ENCODE measurements at regions not wholly inside any gene's neighbourhood (a gene's known extent, or its start where the extent isn't known, plus 50 kb on each side); places are given as distances from the start of the nearest gene placed in this dataset.

DNA sequence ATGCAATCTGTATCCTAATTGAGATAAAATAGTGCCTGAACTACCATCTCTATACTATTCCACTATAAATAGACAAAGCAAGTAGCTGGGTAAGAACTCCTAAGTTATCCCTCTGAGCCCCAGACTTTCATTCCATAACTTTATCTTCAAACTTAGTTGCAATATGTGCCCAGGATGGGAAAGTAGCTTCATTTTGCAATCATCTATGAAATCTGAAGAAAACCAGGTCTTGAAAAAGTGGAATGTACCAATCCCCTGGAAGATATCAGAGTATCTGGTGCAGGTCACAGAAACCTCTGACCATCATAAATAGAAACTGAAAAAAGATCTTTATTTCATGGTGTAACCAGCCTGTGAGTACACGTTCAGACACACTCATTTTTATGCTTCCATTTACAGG, 78.1 kb upstream of the TMEM178A start:
- Mint-ChIP-seq H3K27ac (no peak overlapping the region), H3K9me3 (peaks cover 4% of the 10 kb centered on the region), H3K4me3 (no peak overlapping the region), H3K27me3 (peaks cover 7% of the 10 kb centered on the region), H3K36me3 (ENCODE audit: low read depth) (no peaks in the 10 kb centered on the region), H3K4me1 (no peaks in the 10 kb centered on the region)
- DNase-seq (no peak), ATAC-seq (ENCODE audit: low read depth) (no peak)
- CTCF ChIA-PET, result no interaction called here
- intact Hi-C loops (cut with micrococcal nuclease), result no loop called here
- POLR2A ChIA-PET, result no interaction called here
- TF ChIP-seq, protein P1, sequence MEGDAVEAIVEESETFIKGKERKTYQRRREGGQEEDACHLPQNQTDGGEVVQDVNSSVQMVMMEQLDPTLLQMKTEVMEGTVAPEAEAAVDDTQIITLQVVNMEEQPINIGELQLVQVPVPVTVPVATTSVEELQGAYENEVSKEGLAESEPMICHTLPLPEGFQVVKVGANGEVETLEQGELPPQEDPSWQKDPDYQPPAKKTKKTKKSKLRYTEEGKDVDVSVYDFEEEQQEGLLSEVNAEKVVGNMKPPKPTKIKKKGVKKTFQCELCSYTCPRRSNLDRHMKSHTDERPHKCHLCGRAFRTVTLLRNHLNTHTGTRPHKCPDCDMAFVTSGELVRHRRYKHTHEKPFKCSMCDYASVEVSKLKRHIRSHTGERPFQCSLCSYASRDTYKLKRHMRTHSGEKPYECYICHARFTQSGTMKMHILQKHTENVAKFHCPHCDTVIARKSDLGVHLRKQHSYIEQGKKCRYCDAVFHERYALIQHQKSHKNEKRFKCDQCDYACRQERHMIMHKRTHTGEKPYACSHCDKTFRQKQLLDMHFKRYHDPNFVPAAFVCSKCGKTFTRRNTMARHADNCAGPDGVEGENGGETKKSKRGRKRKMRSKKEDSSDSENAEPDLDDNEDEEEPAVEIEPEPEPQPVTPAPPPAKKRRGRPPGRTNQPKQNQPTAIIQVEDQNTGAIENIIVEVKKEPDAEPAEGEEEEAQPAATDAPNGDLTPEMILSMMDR (IDR thresholded peaks at IDR 0.05), result no peak

DNA sequence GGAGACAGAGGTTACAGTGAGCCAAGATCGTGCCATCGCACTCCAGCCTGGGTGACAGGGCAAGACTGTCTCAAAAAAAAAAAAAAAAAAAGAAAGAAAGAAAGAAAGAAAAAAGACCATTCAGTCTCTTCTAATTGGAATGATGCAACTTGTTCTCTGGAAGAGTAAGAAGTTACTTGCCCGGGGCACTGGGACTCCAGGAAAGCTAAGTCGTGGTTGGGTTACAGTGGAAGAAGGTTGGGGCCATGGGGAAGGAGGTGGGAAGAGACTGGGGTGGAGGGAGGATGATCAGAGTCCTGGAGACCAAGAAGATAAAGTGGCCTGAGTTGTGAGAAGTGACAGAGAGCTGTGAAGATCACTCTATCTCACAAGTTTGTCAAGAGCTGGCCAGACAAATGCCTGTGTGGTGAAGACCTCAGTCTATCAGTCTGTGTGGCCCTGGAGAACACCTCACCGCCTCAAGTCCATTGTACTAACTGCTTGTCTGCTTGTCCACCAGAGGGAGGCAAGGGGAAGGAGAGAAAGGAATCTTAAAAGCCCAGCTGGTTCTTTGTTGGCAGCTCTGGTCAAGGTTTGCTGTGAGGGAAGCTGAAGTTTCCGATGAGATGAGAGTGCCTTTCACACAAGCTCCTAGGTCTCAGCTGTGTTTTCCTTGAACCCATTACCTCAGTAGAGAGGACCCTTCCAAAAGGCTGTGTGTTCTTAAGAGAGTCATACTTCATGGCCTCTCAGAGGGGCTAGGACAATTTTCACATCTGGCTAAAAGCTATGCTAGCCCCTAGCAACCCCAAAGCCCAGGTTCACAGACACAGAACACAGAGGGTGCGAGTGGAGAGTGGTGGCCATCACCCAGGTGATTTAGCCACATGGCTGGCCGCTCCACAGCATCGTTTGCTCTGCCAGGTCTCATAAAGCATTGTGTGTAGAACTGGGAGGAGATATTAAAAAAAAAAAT, 72.0 kb upstream of the TMEM178A start:
- Mint-ChIP-seq H3K9me3 (no peaks in the 10 kb centered on the region), H3K4me1 (no peaks in the 10 kb centered on the region), H3K36me3 (ENCODE audit: low read depth) (no peaks in the 10 kb centered on the region), H3K4me3 (no peak overlapping the region), H3K27ac (no peak overlapping the region), H3K27me3 (peaks cover 6% of the 10 kb centered on the region)
- DNase-seq (no peak), ATAC-seq (ENCODE audit: low read depth) (no peak)
- TF ChIP-seq, protein P1 (IDR thresholded peaks at IDR 0.05), result no peak
- CTCF ChIA-PET, result interaction anchor here (0.6 kb wide), 1 partner anchor 118 kb away, joined by 3 read pairs; no protein-coding TSS in a partner anchor
- POLR2A ChIA-PET, result interaction anchor here (0.7 to 1.0 kb wide), 2 partner anchors 13 to 124 kb away, joined by 3 read pairs; no protein-coding TSS in a partner anchor
- intact Hi-C loops (cut with micrococcal nuclease), result no loop called here

DNA sequence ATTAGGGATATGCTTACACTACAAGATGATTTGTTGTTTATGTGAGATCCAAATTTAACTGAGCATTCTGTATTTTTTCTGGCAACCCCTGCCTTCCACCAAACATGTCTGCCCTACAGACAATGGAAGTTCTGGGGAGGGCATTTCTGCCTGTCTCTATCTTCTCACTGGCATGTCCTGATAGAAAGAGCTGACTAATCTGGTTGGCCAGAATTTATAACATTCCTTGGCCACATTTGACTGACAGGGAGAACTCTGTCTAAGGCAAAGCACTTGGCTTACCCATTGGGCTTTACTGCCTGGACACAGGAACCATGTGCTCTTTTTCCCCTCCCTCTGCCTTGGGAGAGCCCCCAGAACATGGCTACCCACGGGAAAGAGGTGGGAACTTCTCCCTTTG, 70.6 kb upstream of the TMEM178A start:
- Mint-ChIP-seq H3K4me1 (no peaks in the 10 kb centered on the region), H3K27me3 (peaks cover 6% of the 10 kb centered on the region), H3K27ac (no peak overlapping the region), H3K36me3 (ENCODE audit: low read depth) (no peaks in the 10 kb centered on the region), H3K4me3 (no peak overlapping the region), H3K9me3 (no peaks in the 10 kb centered on the region)
- DNase-seq (no peak), ATAC-seq (ENCODE audit: low read depth) (no peak)
- ChIA-PET POLR2A (no interaction called here), CTCF (no interaction called here)
- intact Hi-C loops (cut with micrococcal nuclease), result no loop called here
- TF ChIP-seq, protein P1 (IDR thresholded peaks at IDR 0.05), result no peak

DNA sequence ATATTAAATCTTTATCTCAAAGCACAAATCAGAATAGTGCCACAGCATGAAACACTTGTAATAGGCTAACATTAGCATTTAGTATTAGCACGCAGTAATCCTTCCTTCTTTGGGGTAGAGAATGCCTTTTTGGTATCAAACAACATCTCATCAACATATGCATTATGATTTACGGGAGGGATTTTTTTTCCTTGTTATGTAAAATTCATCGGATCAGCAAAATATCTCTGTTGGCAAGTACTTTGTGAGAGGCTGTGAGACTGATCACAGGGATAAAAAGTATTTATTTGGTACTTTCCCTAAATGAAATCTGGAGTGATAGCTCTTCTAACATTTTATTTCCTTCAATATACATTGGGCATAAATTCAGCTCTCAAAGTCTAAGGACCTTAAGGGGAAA, 68.4 kb upstream of the TMEM178A start:
- ATAC-seq (ENCODE audit: low read depth), result no peak
- Mint-ChIP-seq H3K4me3 (no peak overlapping the region), H3K27ac (no peak overlapping the region), H3K36me3 (ENCODE audit: low read depth) (no peaks in the 10 kb centered on the region), H3K4me1 (no peaks in the 10 kb centered on the region), H3K9me3 (no peaks in the 10 kb centered on the region), H3K27me3 (peaks cover 2% of the 10 kb centered on the region)
- intact Hi-C loops (cut with micrococcal nuclease), result no loop called here
- POLR2A ChIA-PET, result no interaction called here
- DNase-seq, result no peak
- TF ChIP-seq, protein P1 (IDR thresholded peaks at IDR 0.05), result no peak
- CTCF ChIA-PET, result no interaction called here

DNA sequence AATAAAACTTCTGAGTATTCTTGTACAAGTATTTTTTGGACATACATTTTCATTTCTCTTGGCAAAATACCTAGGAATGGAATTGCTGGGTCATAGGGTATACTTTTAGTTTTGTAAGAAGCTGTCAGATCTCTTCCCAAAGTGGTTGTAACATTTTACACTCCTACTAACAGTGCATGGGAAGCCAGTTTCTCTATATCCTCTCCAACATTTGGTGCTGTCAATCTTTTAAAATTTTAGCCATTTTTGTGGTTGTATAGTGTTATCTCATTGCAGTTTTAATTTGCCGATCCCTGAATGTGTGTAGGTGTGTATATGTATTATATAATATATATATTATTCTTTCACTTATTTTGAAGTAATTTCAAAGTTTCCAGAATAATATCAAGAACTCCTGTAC, 63.1 kb upstream of the TMEM178A start:
- TF ChIP-seq, protein P1 (IDR thresholded peaks at IDR 0.05), result no peak
- POLR2A ChIA-PET, result no interaction called here
- Mint-ChIP-seq H3K4me3 (no peak overlapping the region), H3K9me3 (no peaks in the 10 kb centered on the region), H3K27me3 (no peaks in the 10 kb centered on the region), H3K4me1 (no peaks in the 10 kb centered on the region), H3K36me3 (ENCODE audit: low read depth) (no peaks in the 10 kb centered on the region), H3K27ac (no peak overlapping the region)
- no peak for ATAC-seq (ENCODE audit: low read depth)
- intact Hi-C loops (cut with micrococcal nuclease), result no loop called here
- CTCF ChIA-PET, result no interaction called here
- no peak for DNase-seq
